Sigmoid colon (tissue), 6 donors: ENCODE measurements at regions not wholly inside any gene's neighbourhood (a gene's known extent, or its start where the extent isn't known, plus 50 kb on each side); places are given as distances from the start of the nearest gene placed in this dataset.

ENCODE experiments used
- DNase-seq: peaks from one replicate; pipeline ENCODE4 v3.0.0-alpha.2; 2019
- H3K27ac ChIP-seq, 4 donors: fragments of 200-600 bp; sonication (generic); one replicate each; pipeline ENCODE4 v1.5.1; 2016 to 2019; ENCODE audit warnings: mild to moderate bottlenecking in 1 of 4
- H3K27me3 ChIP-seq, 3 donors: fragments of 200-600 bp; sonication (generic); one replicate each; pipeline ENCODE4 v1.5.1; 2019; ENCODE audit warnings: mild to moderate bottlenecking in 1 of 3
- H3K36me3 ChIP-seq, 4 donors: fragments of 200-600 bp; sonication (generic); one replicate each; pipeline ENCODE4 v1.5.1; 2016 to 2019
- H3K4me1 ChIP-seq, 4 donors: fragments of 200-600 bp; sonication (generic); one replicate each; pipeline ENCODE4 v1.5.1; 2017 to 2019
- H3K4me3 ChIP-seq, 4 donors: fragments of 200-600 bp; sonication (generic); one replicate each; pipeline ENCODE4 v1.5.1; 2017 to 2019; ENCODE audit warnings: mild to moderate bottlenecking in 2 of 4, moderate library complexity in 1 of 4
- H3K9me3 ChIP-seq, 4 donors: fragments of 200-600 bp in 3 of 4; sonication (generic) in 3 of 4; one replicate each; pipeline versions ENCODE4 v1.5.1 to v1.6.1; 2013 to 2019
- CTCF ChIP-seq, 4 experiments: fragments of 450-650 bp in 3 of 4; fragments of 200-600 bp in 1 of 4; IDR thresholded peaks; one replicate each; pipeline ENCODE4 v1.5.1; 2016 to 2019; ENCODE audit warnings: antibody characterized with exemption in 4 of 4, mild to moderate bottlenecking in 3 of 4, moderate library complexity in 2 of 4
- EP300 ChIP-seq, 4 donors: sonication (generic); formaldehyde crosslinking; IDR thresholded peaks; one replicate each; pipeline ENCODE4 v1.6.1; 2017; ENCODE audit warnings: antibody characterized with exemption in 4 of 4
- POLR2A ChIP-seq, 2 donors: fragments of 450-650 bp; IDR thresholded peaks; one replicate each; pipeline ENCODE4 v1.6.1; 2016; ENCODE audit warnings: antibody characterized with exemption in 2 of 2, mild to moderate bottlenecking in 2 of 2, moderate library complexity in 2 of 2
- POLR2AphosphoS5 ChIP-seq, 4 donors: sonication (generic); formaldehyde crosslinking; IDR thresholded peaks; one replicate each; pipeline ENCODE4 v1.6.1; 2017; ENCODE audit warnings: antibody characterized with exemption in 4 of 4
- WGBS, 2 donors: extraction: QIAGEN DNeasy Blood & Tissue Kit; methylation state at CpG; one replicate each; pipeline ENCODE4 v1.1.7; 2013; 5-methylcytosine and 5-hydroxymethylcytosine counted together
- intact Hi-C: fragments of 100-400 bp; cut with DNase I; formaldehyde crosslinking; loops from one replicate; pipeline ENCODE4 v1.15.1; 2023
- donor health status: healthy with polysubstance abuse.
- donor health status: healthy.

GRCh38 chr1:78410643-78411042 lies 80.1 kb upstream of the PTGFR start:
- H3K36me3 ChIP-seq: no peaks in the 10 kb centered on the region
- no peak overlapping the region for H3K27ac ChIP-seq
- TF ChIP-seq EP300 (IDR thresholded peaks at IDR 0.05) (no peak), POLR2AphosphoS5 (IDR thresholded peaks at IDR 0.05) (no peak), POLR2A (IDR thresholded peaks at IDR 0.05) (no peak), CTCF (IDR thresholded peaks at IDR 0.05) (no peak)
- 89 to 93% methylated on average over 2 of the region's 2 CpGs for WGBS, 2 donors
- peaks cover 0 to 13% (median 0%) of the 10 kb centered on the region in 4 donors for H3K9me3 ChIP-seq
- intact Hi-C loops: no loop called here
- H3K27me3 ChIP-seq: no peaks in the 10 kb centered on the region
- no peak overlapping the region for H3K4me3 ChIP-seq
- no peak for DNase-seq
- H3K4me1 ChIP-seq: no peaks in the 10 kb centered on the region

DNA sequence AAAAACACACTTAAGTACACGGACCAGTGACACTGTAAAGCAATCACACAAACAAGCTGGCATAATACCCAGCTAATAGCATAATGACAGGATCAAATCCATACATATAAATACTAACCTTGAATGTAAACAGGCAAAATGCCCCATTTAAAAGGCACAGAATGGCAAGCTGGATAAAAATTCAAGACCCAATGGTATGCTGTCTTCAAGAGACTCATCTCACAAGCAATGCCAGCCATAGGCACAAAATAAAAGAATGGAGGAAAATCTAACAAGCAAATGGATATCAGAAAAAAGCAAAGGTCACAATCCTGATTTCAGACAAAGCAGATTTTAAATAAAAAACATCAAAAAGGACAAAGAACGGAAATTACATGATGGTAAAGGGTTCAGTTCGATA lies 79.1 kb upstream of the PTGFR start:
- no peak for TF ChIP-seq EP300 (IDR thresholded peaks at IDR 0.05)
- TF ChIP-seq CTCF (IDR thresholded peaks at IDR 0.05): no peak
- no peak for TF ChIP-seq POLR2A (IDR thresholded peaks at IDR 0.05)
- no peak for TF ChIP-seq POLR2AphosphoS5 (IDR thresholded peaks at IDR 0.05)
- no peak overlapping the region for H3K4me3 ChIP-seq
- H3K4me1 ChIP-seq: no peaks in the 10 kb centered on the region
- DNase-seq: no peak
- H3K27me3 ChIP-seq: no peaks in the 10 kb centered on the region
- H3K27ac ChIP-seq: no peak overlapping the region
- no peaks in the 10 kb centered on the region for H3K36me3 ChIP-seq
- intact Hi-C loops: no loop called here
- 53 to 55% methylated on average over 3 of the region's 3 CpGs for WGBS, 2 donors
- peaks cover 0 to 13% (median 0%) of the 10 kb centered on the region in 4 donors for H3K9me3 ChIP-seq

- Histone ChIP-seq H3K4me1 (no peaks in the 10 kb centered on the region), H3K9me3 (peaks cover 0 to 13% (median 0%) of the 10 kb centered on the region in 4 donors), H3K36me3 (no peaks in the 10 kb centered on the region), H3K27ac (no peak overlapping the region), H3K27me3 (no peaks in the 10 kb centered on the region), H3K4me3 (no peak overlapping the region)
- WGBS, 2 donors: 57 to 73% methylated on average over 1 of the region's 1 CpG
- intact Hi-C loops: no loop called here
- no peak for DNase-seq
- no peak for TF ChIP-seq POLR2A (IDR thresholded peaks at IDR 0.05)
- no peak for TF ChIP-seq EP300 (IDR thresholded peaks at IDR 0.05)
- TF ChIP-seq CTCF (IDR thresholded peaks at IDR 0.05): no peak
- TF ChIP-seq POLR2AphosphoS5 (IDR thresholded peaks at IDR 0.05): no peak
Measured at GRCh38 chr1:78415165-78415564, 75.6 kb upstream of the PTGFR start.

GRCh38 chr1:78419309-78419708 lies 71.5 kb upstream of the PTGFR start:
- intact Hi-C loops: no loop called here
- Histone ChIP-seq H3K4me3 (no peak overlapping the region), H3K27me3 (no peaks in the 10 kb centered on the region), H3K36me3 (no peaks in the 10 kb centered on the region), H3K9me3 (no peaks in the 10 kb centered on the region), H3K4me1 (no peaks in the 10 kb centered on the region), H3K27ac (no peak overlapping the region)
- WGBS, 2 donors: 71 to 81% methylated on average over 3 of the region's 3 CpGs
- no peak for DNase-seq
- TF ChIP-seq POLR2AphosphoS5 (IDR thresholded peaks at IDR 0.05) (no peak), CTCF (IDR thresholded peaks at IDR 0.05) (no peak), POLR2A (IDR thresholded peaks at IDR 0.05) (no peak), EP300 (IDR thresholded peaks at IDR 0.05) (no peak)

DNA sequence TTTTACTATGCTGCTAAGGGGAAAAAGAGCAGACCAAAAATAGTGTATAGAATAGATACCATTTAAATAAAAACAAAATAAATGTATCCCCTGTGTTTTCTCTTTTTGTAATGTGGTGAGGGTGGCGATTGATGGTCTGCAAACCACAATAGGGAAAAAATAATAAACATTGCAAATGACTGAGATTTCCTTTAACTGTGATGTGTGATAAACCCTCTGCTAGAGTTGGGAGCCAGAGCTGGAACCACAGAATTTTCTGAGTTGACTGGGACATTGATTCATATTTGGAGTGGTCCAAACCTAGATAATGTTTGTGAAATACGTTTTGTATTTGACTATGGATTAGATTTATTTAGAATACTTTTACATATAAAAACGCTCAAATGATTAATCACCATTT lies 70.6 kb upstream of the PTGFR start:
- Histone ChIP-seq H3K4me1 (peaks cover 0 to 4% (median 0%) of the 10 kb centered on the region in 4 donors), H3K4me3 (no peak overlapping the region), H3K27ac (no peak overlapping the region), H3K9me3 (no peaks in the 10 kb centered on the region), H3K36me3 (no peaks in the 10 kb centered on the region), H3K27me3 (no peaks in the 10 kb centered on the region)
- no peak for DNase-seq
- 61 to 75% methylated on average over 3 of the region's 3 CpGs for WGBS, 2 donors
- TF ChIP-seq CTCF (IDR thresholded peaks at IDR 0.05): no peak
- no peak for TF ChIP-seq POLR2A (IDR thresholded peaks at IDR 0.05)
- no peak for TF ChIP-seq EP300 (IDR thresholded peaks at IDR 0.05)
- no peak for TF ChIP-seq POLR2AphosphoS5 (IDR thresholded peaks at IDR 0.05)
- intact Hi-C loops: no loop called here
